CD4-positive, CD25-positive, alpha-beta regulatory T cell (primary cell): ENCODE measurements at regions not wholly inside any gene's neighbourhood (a gene's known extent, or its start where the extent isn't known, plus 50 kb on each side); places are given as distances from the start of the nearest gene placed in this dataset.
A peak's percentile ranks its signal among the peaks of the same experiment; 100 is the strongest.

Experiments used
- ATAC-seq, 2 donors: fragments of 150-1000 bp; cut with Tn5 transposase; one replicate each; pipeline ENCODE4 v1.10.0; 2021; ENCODE audit warnings: low read depth in 2 of 2, moderate number of reproducible peaks in 2 of 2, moderate library complexity in 1 of 2
- DNase-seq, 3 donors: peaks; one replicate each; pipeline versions ENCODE4 v3.0.0 to v3.0.0-alpha.2; 2012 to 2022; ENCODE audit warnings: mixed read lengths in 1 of 3
- H3K27ac ChIP-seq: one replicate; pipeline ENCODE4 v1.7.0; 2013; ENCODE audit warnings: mild to moderate bottlenecking, low read length; ENCODE audit not compliant: insufficient read depth, poor library complexity, severe bottlenecking
- H3K27me3 ChIP-seq: one replicate; pipeline ENCODE4 v1.7.0; 2013; ENCODE audit warnings: low read length; ENCODE audit not compliant: control insufficient read depth, insufficient read depth
- H3K36me3 ChIP-seq: one replicate; pipeline ENCODE4 v1.7.0; 2013; ENCODE audit warnings: mild to moderate bottlenecking, low read length, moderate library complexity; ENCODE audit not compliant: control insufficient read depth, insufficient read depth
- H3K4me1 ChIP-seq: 2 replicates; pipeline ENCODE4 v1.7.0; 2013; ENCODE audit warnings: mild to moderate bottlenecking, low read length; ENCODE audit not compliant: insufficient read depth, control insufficient read depth, poor library complexity, severe bottlenecking
- H3K4me3 ChIP-seq: one replicate; pipeline ENCODE4 v1.7.0; 2013; ENCODE audit warnings: low read depth, mild to moderate bottlenecking, low read length, moderate library complexity
- H3K9me3 ChIP-seq, 2 experiments: 1 replicate in 1 of 2; 2 replicates in 1 of 2; pipeline ENCODE4 v1.7.0; 2013; ENCODE audit warnings: low read length in 2 of 2, mild to moderate bottlenecking in 1 of 2, moderate library complexity in 1 of 2; ENCODE audit not compliant: control insufficient read depth in 2 of 2
- H3K27ac Mint-ChIP-seq, 3 donors: one replicate each; pipeline ENCODE4 v1.8.0; 2020 to 2022; ENCODE audit warnings: mild to moderate bottlenecking in 3 of 3, mixed read lengths in 3 of 3, moderate library complexity in 2 of 3
- H3K27me3 Mint-ChIP-seq: one replicate; pipeline ENCODE4 v1.8.0; 2022; ENCODE audit warnings: mild to moderate bottlenecking, mixed read lengths
- H3K36me3 Mint-ChIP-seq: one replicate; pipeline ENCODE4 v1.8.0; 2020; ENCODE audit warnings: mixed read lengths
- H3K4me1 Mint-ChIP-seq, 4 donors: one replicate each; pipeline ENCODE4 v1.8.0; 2020 to 2022; ENCODE audit warnings: mixed read lengths in 4 of 4, mild to moderate bottlenecking in 1 of 4
- H3K4me3 Mint-ChIP-seq, 4 donors: one replicate each; pipeline ENCODE4 v1.8.0; 2020 to 2022; ENCODE audit warnings: mild to moderate bottlenecking in 4 of 4, mixed read lengths in 4 of 4, moderate library complexity in 3 of 4
- H3K9me3 Mint-ChIP-seq, 7 donors: one replicate each; pipeline ENCODE4 v1.8.0; 2020 to 2022; ENCODE audit warnings: mixed read lengths in 7 of 7, mild to moderate bottlenecking in 3 of 7, moderate library complexity in 2 of 7

- Histone ChIP-seq H3K4me1 (no peaks in the 10 kb centered on the region), H3K4me3 (no peak overlapping the region), H3K36me3 (no peaks in the 10 kb centered on the region), H3K27ac (no peak overlapping the region), H3K27me3 (no peaks in the 10 kb centered on the region), H3K9me3 (no peaks in the 10 kb centered on the region)
- peaks cover 0 to 6% (median 0%) of the 10 kb centered on the region in 4 donors for H3K4me1 Mint-ChIP-seq
- no peak overlapping the region for H3K27ac Mint-ChIP-seq
- H3K9me3 Mint-ChIP-seq = peaks cover 0 to 2% (median 0%) of the 10 kb centered on the region in 7 donors
- DNase-seq (no peak), ATAC-seq (no peak)
- no peak overlapping the region for H3K4me3 Mint-ChIP-seq
- H3K36me3 Mint-ChIP-seq = no peaks in the 10 kb centered on the region
- H3K27me3 Mint-ChIP-seq = no peaks in the 10 kb centered on the region
Observed at GRCh38 chr20:22342410-22342809, 242.0 kb downstream of the FOXA2 start.

GRCh38 chr20:22341508-22341907 lies 242.9 kb downstream of the FOXA2 start:
- H3K4me3 ChIP-seq = no peak overlapping the region
- no peak overlapping the region for H3K4me3 Mint-ChIP-seq
- H3K9me3 Mint-ChIP-seq = no peaks in the 10 kb centered on the region
- no peaks in the 10 kb centered on the region for H3K27me3 Mint-ChIP-seq
- no peak overlapping the region for H3K27ac ChIP-seq
- H3K27ac Mint-ChIP-seq = no peak overlapping the region
- DNase-seq (no peak), ATAC-seq (no peak)
- H3K9me3 ChIP-seq = no peaks in the 10 kb centered on the region
- no peaks in the 10 kb centered on the region for H3K4me1 ChIP-seq
- H3K36me3 ChIP-seq = no peaks in the 10 kb centered on the region
- peaks cover 0 to 6% (median 0%) of the 10 kb centered on the region in 4 donors for H3K4me1 Mint-ChIP-seq
- H3K27me3 ChIP-seq = no peaks in the 10 kb centered on the region
- H3K36me3 Mint-ChIP-seq = no peaks in the 10 kb centered on the region

GRCh38 chr20:22339946-22340345 lies 244.4 kb downstream of the FOXA2 start:
- no peaks in the 10 kb centered on the region for H3K27me3 Mint-ChIP-seq
- H3K9me3 Mint-ChIP-seq = no peaks in the 10 kb centered on the region

GRCh38 chr20:22339091-22339881 lies 245.1 kb downstream of the FOXA2 start:
- H3K9me3 Mint-ChIP-seq = no peaks in the 10 kb centered on the region
- no peak overlapping the region for H3K4me3 Mint-ChIP-seq
- no peaks in the 10 kb centered on the region for H3K27me3 Mint-ChIP-seq
- Histone ChIP-seq H3K27me3 (no peaks in the 10 kb centered on the region), H3K27ac (no peak overlapping the region), H3K9me3 (no peaks in the 10 kb centered on the region), H3K4me1 (no peaks in the 10 kb centered on the region), H3K36me3 (no peaks in the 10 kb centered on the region), H3K4me3 (no peak overlapping the region)
- no peaks in the 10 kb centered on the region for H3K36me3 Mint-ChIP-seq
- H3K27ac Mint-ChIP-seq = no peak overlapping the region
- ATAC-seq = no peak
- H3K4me1 Mint-ChIP-seq = peaks cover 0 to 6% (median 0%) of the 10 kb centered on the region in 4 donors
- DNase-seq = peak in 1 of 3 donors; percentile 59

More at GRCh38 chr20:22339946-22340345, 244.4 kb downstream of the FOXA2 start:
- H3K4me3 ChIP-seq = no peak overlapping the region
- ATAC-seq (no peak), DNase-seq (no peak)
- H3K27me3 ChIP-seq = no peaks in the 10 kb centered on the region
- Mint-ChIP-seq H3K36me3 (no peaks in the 10 kb centered on the region), H3K27ac (no peak overlapping the region), H3K4me1 (peaks cover 0 to 6% (median 0%) of the 10 kb centered on the region in 4 donors), H3K4me3 (no peak overlapping the region)
- no peaks in the 10 kb centered on the region for H3K4me1 ChIP-seq
- no peaks in the 10 kb centered on the region for H3K9me3 ChIP-seq
- no peak overlapping the region for H3K27ac ChIP-seq
- no peaks in the 10 kb centered on the region for H3K36me3 ChIP-seq

GRCh38 chr20:22338140-22338708 lies 246.1 kb downstream of the FOXA2 start:
- H3K36me3 Mint-ChIP-seq = no peaks in the 10 kb centered on the region
- Histone ChIP-seq H3K4me1 (no peaks in the 10 kb centered on the region), H3K4me3 (no peak overlapping the region), H3K9me3 (no peaks in the 10 kb centered on the region), H3K27ac (no peak overlapping the region), H3K27me3 (no peaks in the 10 kb centered on the region), H3K36me3 (no peaks in the 10 kb centered on the region)
- no peak overlapping the region for H3K27ac Mint-ChIP-seq
- H3K4me1 Mint-ChIP-seq = peaks cover 0 to 6% (median 0%) of the 10 kb centered on the region in 4 donors
- H3K4me3 Mint-ChIP-seq = no peak overlapping the region
- DNase-seq = no peak
- no peak for ATAC-seq
- H3K9me3 Mint-ChIP-seq = no peaks in the 10 kb centered on the region
- H3K27me3 Mint-ChIP-seq = no peaks in the 10 kb centered on the region

GRCh38 chr20:22335210-22335609 lies 249.2 kb downstream of the FOXA2 start:
- no peak overlapping the region for H3K4me3 Mint-ChIP-seq
- Histone ChIP-seq H3K36me3 (no peaks in the 10 kb centered on the region), H3K4me1 (no peaks in the 10 kb centered on the region), H3K4me3 (no peak overlapping the region), H3K27me3 (no peaks in the 10 kb centered on the region), H3K9me3 (no peaks in the 10 kb centered on the region), H3K27ac (no peak overlapping the region)
- ATAC-seq = no peak
- H3K4me1 Mint-ChIP-seq = peaks cover 0 to 6% (median 0%) of the 10 kb centered on the region in 4 donors
- H3K27ac Mint-ChIP-seq = no peak overlapping the region
- no peaks in the 10 kb centered on the region for H3K27me3 Mint-ChIP-seq
- no peaks in the 10 kb centered on the region for H3K36me3 Mint-ChIP-seq
- DNase-seq = no peak
- H3K9me3 Mint-ChIP-seq = peaks cover 0 to 3% (median 0%) of the 10 kb centered on the region in 7 donors

GRCh38 chr20:22333885-22334545 lies 250.4 kb downstream of the FOXA2 start:
- Histone ChIP-seq H3K27me3 (no peaks in the 10 kb centered on the region), H3K36me3 (no peaks in the 10 kb centered on the region), H3K27ac (no peak overlapping the region), H3K4me3 (no peak overlapping the region), H3K9me3 (no peaks in the 10 kb centered on the region), H3K4me1 (no peaks in the 10 kb centered on the region)
- Mint-ChIP-seq H3K4me3 (no peak overlapping the region), H3K4me1 (peaks cover 0 to 1% (median 0%) of the 10 kb centered on the region in 4 donors), H3K36me3 (no peaks in the 10 kb centered on the region), H3K9me3 (peaks cover 0 to 4% (median 0%) of the 10 kb centered on the region in 7 donors), H3K27me3 (no peaks in the 10 kb centered on the region), H3K27ac (no peak overlapping the region)
- ATAC-seq = peak in 1 of 2 donors; percentile 52
- DNase-seq = peak in 1 of 3 donors; percentile 53
